ENCODE measurements at regions not wholly inside any gene's neighbourhood (a gene's known extent, or its start where the extent isn't known, plus 50 kb on each side); places are given as distances from the start of the nearest gene placed in this dataset.

DNA sequence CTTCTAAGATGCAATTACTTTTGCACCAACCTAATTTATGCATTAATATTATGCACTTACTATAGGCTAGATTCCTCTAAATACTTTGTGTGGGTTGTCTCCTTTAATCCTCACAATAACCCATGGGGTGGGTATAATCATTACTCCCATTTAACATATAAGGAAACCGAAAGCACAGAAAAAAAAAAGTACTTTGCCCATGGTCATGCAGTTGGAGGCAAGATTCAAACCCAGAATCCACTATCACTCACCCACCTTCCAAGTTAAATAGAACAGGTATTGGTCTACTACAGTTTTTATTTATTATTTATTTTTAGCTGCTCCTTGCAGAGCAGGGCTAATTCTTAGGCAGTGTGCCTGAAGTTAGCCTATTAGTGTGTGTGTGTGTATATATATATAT, 76.6 kb upstream of the FZD7 start:
- H3K4me3 ChIP-seq: no peak overlapping the region
- WGBS (ENCODE audit: insufficient coverage, low coverage, missing lambda C conversion rate): 0% methylated on average over 1 of the region's 1 CpG
- no peaks in the 10 kb centered on the region for H3K79me2 ChIP-seq (ENCODE audit: control insufficient read depth, insufficient read depth, low read length)
- intact Hi-C loops (cut with micrococcal nuclease) (no loop called here), in situ Hi-C loops (cut with MboI) (no loop called here)
- no peak overlapping the region for H2AFZ ChIP-seq (ENCODE audit: low read depth, low read length)
- TF ChIP-seq ZNF717 (CRISPR knock-in tag; IDR thresholded peaks at IDR 0.05) (no peak), ELK1 (CRISPR knock-in tag; IDR thresholded peaks at IDR 0.05) (no peak), ZNF212 (CRISPR knock-in tag; IDR thresholded peaks at IDR 0.05) (no peak), EZH2 (IDR thresholded peaks at IDR 0.05; ENCODE audit: borderline replicate concordance, low read depth, low read length) (no peak), RBM14 (IDR thresholded peaks at IDR 0.05; ENCODE audit: borderline replicate concordance, insufficient read depth, low read depth, low read length) (no peak), TEAD1 (CRISPR knock-in tag; IDR thresholded peaks at IDR 0.05) (no peak), ERF (CRISPR knock-in tag; IDR thresholded peaks at IDR 0.05) (no peak), OTX1 (CRISPR knock-in tag; IDR thresholded peaks at IDR 0.05) (no peak), GATAD2B (IDR thresholded peaks at IDR 0.05; ENCODE audit: borderline replicate concordance) (no peak), TEAD2 (tag; IDR thresholded peaks at IDR 0.05) (no peak)
- TF ChIP-seq, protein P1, sequence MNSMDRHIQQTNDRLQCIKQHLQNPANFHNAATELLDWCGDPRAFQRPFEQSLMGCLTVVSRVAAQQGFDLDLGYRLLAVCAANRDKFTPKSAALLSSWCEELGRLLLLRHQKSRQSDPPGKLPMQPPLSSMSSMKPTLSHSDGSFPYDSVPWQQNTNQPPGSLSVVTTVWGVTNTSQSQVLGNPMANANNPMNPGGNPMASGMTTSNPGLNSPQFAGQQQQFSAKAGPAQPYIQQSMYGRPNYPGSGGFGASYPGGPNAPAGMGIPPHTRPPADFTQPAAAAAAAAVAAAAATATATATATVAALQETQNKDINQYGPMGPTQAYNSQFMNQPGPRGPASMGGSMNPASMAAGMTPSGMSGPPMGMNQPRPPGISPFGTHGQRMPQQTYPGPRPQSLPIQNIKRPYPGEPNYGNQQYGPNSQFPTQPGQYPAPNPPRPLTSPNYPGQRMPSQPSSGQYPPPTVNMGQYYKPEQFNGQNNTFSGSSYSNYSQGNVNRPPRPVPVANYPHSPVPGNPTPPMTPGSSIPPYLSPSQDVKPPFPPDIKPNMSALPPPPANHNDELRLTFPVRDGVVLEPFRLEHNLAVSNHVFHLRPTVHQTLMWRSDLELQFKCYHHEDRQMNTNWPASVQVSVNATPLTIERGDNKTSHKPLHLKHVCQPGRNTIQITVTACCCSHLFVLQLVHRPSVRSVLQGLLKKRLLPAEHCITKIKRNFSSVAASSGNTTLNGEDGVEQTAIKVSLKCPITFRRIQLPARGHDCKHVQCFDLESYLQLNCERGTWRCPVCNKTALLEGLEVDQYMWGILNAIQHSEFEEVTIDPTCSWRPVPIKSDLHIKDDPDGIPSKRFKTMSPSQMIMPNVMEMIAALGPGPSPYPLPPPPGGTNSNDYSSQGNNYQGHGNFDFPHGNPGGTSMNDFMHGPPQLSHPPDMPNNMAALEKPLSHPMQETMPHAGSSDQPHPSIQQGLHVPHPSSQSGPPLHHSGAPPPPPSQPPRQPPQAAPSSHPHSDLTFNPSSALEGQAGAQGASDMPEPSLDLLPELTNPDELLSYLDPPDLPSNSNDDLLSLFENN (IDR thresholded peaks at IDR 0.05; ENCODE audit: low read depth in 2 of 2, low read length in 2 of 2): no peak
- TF ChIP-seq, protein P2, sequence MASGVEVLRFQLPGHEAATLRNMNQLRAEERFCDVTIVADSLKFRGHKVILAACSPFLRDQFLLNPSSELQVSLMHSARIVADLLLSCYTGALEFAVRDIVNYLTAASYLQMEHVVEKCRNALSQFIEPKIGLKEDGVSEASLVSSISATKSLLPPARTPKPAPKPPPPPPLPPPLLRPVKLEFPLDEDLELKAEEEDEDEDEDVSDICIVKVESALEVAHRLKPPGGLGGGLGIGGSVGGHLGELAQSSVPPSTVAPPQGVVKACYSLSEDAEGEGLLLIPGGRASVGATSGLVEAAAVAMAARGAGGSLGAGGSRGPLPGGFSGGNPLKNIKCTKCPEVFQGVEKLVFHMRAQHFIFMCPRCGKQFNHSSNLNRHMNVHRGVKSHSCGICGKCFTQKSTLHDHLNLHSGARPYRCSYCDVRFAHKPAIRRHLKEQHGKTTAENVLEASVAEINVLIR (CRISPR knock-in tag; IDR thresholded peaks at IDR 0.05): no peak
- TF ChIP-seq, protein P3, sequence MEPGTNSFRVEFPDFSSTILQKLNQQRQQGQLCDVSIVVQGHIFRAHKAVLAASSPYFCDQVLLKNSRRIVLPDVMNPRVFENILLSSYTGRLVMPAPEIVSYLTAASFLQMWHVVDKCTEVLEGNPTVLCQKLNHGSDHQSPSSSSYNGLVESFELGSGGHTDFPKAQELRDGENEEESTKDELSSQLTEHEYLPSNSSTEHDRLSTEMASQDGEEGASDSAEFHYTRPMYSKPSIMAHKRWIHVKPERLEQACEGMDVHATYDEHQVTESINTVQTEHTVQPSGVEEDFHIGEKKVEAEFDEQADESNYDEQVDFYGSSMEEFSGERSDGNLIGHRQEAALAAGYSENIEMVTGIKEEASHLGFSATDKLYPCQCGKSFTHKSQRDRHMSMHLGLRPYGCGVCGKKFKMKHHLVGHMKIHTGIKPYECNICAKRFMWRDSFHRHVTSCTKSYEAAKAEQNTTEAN (CRISPR knock-in tag; IDR thresholded peaks at IDR 0.05): no peak
- H4K20me1 ChIP-seq (replicated peaks; ENCODE audit: control insufficient read depth, insufficient read depth, low read length): no peaks in the 10 kb centered on the region
- no peak overlapping the region for H3K27ac ChIP-seq (ENCODE audit: extremely low read depth, low read depth, low read length)
- H3K4me1 ChIP-seq (replicated peaks in 1 of 2; ENCODE audit: control insufficient read depth in 2 of 2, insufficient read depth in 2 of 2, low read length in 2 of 2): no peaks in the 10 kb centered on the region; a peak in 1 of 5 replicates
- ATAC-seq: no peak
- no TSS peak for BruUV-seq (replicated peaks)
- ChIA-PET POLR2A (no interaction called here), CTCF (ENCODE audit: low intra/inter-chr PET ratio) (no interaction called here)
- H3K4me2 ChIP-seq (ENCODE audit: insufficient read depth, low read length): no peak overlapping the region
- no peaks in the 10 kb centered on the region for H3K9me1 ChIP-seq (ENCODE audit: control insufficient read depth, insufficient read depth, low read length)
- H3K36me3 ChIP-seq (ENCODE audit: control insufficient read depth, insufficient read depth, low read length): no peaks in the 10 kb centered on the region
- no peak overlapping the region for H3K9ac ChIP-seq (ENCODE audit: insufficient read depth in 1 of 2, low read depth in 2 of 2, low read length in 2 of 2)
- no peaks in the 10 kb centered on the region for H3K9me3 ChIP-seq (replicated peaks; ENCODE audit: control insufficient read depth, insufficient read depth, low read depth, low read length)
- peaks cover 5 to 32% of the 10 kb centered on the region in 2 experiments; a peak in 3 of 5 replicates for H3K27me3 ChIP-seq (ENCODE audit: control insufficient read depth in 2 of 2, insufficient read depth in 2 of 2, low read length in 2 of 2)
- DNase-seq (ENCODE audit: extremely low read depth in 1 of 4, low spot score in 3 of 4): no peak
- FAIRE-seq: no peak

Measured in K562 (cell line).